ENCODE measurements at regions not wholly inside any gene's neighbourhood (a gene's known extent, or its start where the extent isn't known, plus 50 kb on each side); places are given as distances from the start of the nearest gene placed in this dataset.

DNA sequence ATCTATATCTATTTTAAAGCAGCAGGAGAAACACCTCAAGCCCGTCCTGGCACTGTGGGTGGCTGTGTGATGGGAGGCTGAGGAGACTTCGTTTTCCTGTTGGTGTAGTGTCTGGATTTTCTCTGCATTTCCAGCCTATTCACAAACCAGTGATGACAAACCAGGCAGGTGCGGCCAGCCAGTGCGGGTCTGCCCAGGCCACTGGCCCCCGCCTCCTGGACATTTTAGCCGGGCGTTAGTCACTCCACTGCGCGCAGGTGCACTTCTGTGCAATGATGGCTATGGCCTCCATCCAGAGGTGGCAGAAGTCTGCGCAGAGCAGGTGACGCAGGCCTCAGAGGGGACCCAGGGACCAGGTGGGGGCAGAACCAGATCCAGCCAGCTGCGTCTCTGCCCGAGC lies 64.9 kb upstream of the PITRM1 start:
- no peak for DNase-seq (ENCODE audit: low spot score)

DNA sequence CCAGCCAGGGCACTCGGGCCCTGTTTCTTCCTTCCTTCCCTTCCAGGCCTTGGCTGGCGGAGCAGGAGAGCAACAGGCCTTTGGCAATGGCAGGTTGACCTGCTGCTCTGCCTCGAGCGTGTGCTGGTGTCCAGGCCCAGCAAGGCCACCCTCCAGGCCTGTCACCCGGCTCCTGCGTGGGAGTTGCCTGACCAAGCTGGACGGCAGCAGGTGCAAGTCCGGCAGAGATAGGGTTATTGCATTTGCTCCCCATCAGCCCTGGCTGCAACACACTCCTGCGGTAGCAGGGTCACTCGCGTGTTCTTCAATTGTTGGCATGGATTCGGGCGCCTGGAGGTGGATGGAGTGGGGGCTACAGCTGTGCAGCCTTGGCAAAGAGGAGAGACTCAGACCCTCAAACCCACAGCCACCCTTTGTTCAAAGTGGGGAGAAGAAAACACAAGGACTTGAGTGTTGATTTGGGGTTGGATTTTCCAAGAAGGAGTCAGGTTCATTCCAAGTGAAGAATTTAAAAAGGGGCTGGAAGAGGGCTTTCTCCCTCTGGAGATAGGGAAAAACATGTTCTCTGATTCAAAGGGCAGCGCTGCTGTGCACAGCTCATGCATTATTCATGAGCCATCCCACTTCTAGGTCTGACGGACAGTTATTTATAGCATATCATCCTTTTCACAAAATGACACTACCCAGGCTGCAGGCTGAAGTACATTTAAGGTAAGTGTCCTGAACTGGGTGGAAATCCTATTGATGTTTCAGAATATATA lies 64.2 kb upstream of the PITRM1 start:
- DNase-seq (ENCODE audit: low spot score): no peak

DNA sequence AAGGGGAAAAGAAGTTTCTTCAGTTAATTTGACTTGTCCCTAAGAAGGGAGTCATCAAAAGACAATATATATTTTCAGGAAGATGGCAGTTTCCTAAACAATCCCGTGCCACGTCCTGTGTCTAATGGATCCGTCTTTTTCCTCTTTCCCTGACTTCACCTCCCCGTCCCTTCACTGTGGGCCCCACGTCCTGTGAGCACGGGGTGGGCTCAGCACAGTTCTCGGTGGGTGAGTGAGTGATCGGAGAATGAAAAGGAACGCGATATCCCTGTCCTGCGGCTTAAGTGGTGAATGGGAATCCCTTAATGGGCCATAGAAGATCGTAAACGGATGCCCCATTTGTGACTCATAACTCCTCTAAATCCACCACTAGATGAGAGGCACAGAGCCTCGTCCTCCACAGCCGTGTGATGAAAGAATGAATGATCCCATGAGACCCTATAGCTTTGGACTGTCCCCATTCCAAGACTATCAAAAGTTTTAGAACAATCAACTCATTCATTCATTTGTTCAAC lies 63.5 kb upstream of the PITRM1 start:
- no peak for DNase-seq (ENCODE audit: low spot score)

DNA sequence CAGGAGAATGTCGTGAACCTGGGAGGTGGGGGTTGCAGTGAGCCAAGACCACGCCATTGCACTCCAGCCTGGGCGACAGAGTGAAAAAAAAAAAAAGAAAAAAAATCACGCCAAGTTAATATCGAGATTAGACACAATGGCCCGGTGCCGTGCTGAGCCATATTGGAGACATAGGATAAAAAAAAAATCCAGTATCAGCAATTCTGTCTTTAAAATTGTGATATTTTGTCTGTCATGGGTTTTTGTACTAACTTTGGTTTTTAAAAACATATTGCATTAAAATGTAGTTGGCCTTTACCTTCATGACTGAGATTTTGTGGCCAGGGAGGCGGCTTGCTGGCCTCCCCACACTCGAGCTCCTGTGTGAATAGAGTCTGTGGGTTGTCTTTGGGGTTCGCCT lies 62.8 kb upstream of the PITRM1 start:
- no peak for DNase-seq (ENCODE audit: low spot score)

DNA sequence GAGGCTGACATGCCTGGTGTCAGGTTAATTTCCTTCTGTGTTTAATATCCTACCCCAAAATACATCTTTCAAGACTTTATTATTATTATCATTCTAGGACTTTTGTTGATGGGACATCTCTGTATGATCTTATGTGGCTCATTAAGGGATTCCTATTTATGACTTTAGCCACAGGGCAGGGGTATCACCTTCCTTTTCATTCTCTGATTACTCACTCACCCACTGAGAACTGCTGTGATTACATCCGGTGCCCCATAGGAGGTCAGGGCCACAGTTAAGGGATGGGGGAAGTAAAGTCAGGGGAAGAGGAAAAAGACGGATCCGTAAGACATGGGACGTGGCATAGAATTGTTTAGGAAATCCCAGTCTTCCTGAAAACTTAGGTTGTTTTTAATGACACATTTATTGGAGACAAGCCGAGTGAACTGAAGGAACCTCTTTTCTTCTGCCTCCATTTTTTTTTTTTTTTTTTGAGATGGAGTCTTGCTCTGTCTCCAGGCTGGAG lies 61.0 kb upstream of the PITRM1 start:
- DNase-seq (ENCODE audit: low spot score): no peak

DNA sequence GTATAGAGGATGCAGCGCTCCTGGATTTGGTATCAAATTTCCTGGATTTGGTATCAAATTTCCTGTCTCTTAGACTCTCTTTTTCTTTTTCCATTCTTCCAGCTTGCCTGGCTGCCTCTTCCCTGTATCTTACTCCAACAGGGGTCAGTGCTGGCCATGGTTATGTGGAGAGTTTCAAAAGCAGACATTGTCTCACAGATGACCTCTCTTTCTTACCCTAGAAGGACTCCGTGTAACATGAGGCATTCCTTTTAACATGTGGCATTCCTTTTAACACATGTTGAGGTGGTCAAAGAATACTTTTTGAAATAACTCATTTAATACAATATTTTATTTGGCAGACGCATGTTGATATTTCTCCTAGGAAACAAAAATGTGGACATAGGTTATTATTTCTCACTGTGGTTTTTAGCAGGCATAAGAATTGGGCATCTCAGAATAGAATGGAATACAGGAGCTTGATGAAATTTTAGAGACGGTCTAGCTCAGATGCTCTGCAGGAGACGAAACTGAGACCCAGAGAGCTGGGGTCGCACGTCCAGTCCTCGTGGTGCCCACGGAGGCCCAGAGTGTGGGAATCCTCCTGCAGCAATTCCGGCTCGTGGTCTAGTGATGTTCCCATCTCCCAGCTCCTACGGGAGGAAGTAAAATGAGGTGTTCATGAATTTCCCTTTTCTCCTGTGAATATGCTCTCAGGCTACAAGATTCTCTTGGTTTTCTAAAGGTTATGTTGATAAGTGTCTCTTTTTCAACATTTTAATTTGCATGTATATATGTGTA lies 59.6 kb upstream of the PITRM1 start:
- no peak for DNase-seq (ENCODE audit: low spot score)

DNA sequence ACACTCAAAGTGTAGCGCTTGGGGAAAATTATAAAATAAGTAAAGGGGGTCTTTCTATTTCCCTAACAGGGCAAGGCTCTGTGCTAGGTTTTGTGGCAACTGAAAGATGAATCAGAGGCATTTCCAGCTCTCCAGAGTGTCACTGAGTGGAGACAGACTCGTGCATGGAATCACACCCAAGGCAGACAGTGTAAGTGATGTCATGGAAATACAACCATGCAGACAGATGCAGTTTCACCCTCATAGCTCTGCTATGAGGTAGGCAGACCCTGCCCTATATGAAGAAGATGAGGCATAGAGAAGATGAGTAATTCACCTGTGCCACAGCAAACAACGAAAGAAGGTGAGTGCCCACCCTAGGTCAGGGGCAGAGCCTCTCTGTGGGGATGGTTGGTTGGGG lies 57.2 kb upstream of the PITRM1 start:
- no peak for DNase-seq (ENCODE audit: low spot score)

DNA sequence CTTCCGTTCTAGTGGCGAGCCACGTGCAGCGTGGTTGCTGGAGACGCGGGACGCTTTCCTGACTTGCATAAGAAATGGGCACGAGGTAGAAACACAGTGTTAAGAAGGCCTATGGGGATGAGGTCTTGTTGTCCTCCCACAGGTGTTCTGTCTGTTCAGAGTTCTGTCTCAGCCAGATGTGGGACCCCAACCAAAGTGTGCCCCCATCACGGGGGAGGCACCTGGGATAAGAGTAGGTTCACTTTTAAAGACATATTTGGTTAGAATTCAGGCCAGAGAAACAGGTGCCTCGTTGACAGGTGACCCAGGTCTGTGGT lies 56.0 kb upstream of the PITRM1 start:
- no peak for DNase-seq (ENCODE audit: low spot score)

DNA sequence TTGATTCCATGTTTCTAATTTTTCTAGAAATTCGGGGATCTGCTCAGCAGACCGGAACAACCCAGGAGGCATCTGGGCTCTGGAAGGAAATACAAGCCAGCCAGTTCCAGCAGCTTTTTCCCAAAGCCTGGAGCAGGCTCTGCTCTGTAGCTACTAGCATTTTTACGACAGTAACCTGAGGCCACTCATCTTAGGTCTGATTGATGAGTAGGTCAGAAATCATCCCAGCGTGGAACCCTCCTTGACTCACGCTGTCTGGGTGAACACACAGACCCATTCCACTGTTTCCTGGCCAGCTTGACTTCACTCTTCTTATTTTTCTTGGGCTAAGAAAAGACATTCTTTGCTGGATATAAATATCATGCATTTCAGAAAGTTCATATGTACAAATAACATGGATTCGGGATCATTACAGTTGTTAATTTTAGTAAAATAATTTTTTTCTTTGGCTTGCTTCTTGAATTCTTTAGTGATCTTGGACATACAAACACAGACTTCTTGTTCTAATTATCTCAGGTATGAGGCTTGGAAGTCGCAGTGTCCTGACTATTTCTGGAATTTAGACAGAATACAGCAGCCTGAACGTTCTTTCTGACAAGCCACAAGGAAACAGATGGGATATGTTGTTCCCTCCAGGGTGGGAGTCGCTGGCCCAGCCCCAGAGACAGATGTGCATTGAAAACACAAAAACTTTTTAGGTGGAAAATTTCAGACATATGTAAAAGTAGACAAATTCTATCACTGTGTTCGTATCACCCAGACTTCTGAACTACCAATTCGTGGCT lies 54.6 kb upstream of the PITRM1 start:
- DNase-seq (ENCODE audit: low spot score): no peak

DNA sequence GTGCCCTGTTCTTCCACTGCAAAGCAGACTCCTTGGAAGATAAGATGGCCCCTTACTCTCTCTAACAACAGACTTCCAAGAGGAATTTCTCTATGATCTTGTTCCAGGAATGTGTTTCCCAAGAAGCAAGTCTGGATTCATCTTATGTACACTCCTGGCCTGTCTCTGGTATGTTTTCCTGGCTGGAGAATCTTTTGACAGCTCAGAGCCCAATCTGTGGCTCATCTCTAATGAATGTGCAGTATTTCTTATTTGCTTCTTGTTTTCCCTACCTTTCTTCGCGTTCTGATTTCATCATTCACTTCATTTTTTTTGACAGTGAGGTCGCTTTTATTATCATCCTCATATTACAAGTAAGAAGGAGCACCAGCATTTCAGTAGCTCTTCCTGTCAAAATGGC lies 53.0 kb upstream of the PITRM1 start:
- no peak for DNase-seq (ENCODE audit: low spot score)

DNA sequence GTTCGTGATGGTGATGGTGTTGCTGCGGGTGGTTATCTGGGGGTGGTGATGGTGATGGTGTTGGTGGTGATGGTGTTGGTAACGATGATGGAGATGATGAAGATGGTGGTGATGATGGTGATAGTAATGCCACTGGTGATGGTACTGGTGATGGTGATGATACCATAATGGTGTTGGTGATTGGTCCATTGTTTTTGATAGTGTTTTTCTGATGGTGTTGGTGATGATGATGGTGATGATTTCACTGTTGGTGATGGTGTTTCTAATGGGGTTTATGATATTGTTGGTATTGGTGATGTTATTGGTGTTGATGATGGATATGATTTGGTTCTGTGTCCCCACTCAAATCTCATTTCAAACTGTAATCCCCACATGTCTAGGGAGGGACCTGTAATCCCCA lies 51.7 kb upstream of the PITRM1 start:
- no peak for DNase-seq (ENCODE audit: low spot score)

DNA sequence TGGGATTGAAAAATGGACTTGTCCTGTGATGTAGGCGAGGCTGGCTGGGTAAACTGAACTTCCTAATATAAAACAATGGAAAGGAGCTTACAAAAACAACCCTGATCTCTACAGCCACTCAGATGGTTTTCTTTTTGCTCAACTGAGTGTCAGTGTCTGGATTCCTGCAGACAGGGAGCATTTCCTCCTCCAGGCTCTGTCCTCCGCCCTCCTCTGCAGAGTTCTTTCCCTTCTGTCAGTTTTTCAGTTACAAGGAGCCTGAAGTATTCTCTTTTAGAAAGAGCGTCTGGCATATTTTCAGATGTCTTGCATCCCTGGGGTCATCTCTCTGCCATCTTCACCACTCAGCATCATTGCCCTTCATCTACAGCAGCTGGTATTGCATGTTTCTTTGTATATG lies 50.0 kb upstream of the PITRM1 start:
- no peak for DNase-seq (ENCODE audit: low spot score)
